GM23248 (cell line): ENCODE measurements at regions not wholly inside any gene's neighbourhood (a gene's known extent, or its start where the extent isn't known, plus 50 kb on each side); places are given as distances from the start of the nearest gene placed in this dataset.

Source experiments
- DNase-seq: peaks from one replicate; pipeline ENCODE4 v3.0.0-alpha.2; 2015
- H2AFZ ChIP-seq: fragments of 200-600 bp; sonication (generic); 2 replicates; pipeline ENCODE4 v1.6.1; 2016; ENCODE audit warnings: antibody characterized with exemption
- H3F3A ChIP-seq: fragments of 200-600 bp; sonication (generic); 2 replicates; pipeline ENCODE4 v1.6.1; 2016; ENCODE audit warnings: mild to moderate bottlenecking, antibody characterized with exemption, mixed run types; ENCODE audit not compliant: insufficient read depth
- H3K27ac ChIP-seq: fragments of 200-600 bp; sonication (generic); 2 replicates; pipeline ENCODE4 v1.5.1; 2016; ENCODE audit warnings: mild to moderate bottlenecking
- H3K27me3 ChIP-seq: fragments of 200-600 bp; sonication (generic); replicated peaks from 2 replicates; pipeline ENCODE4 v1.6.1; 2016; ENCODE audit warnings: mild to moderate bottlenecking; ENCODE audit not compliant: insufficient read depth
- H3K36me3 ChIP-seq: fragments of 200-600 bp; sonication (generic); 2 replicates; pipeline ENCODE4 v1.6.1; 2016; ENCODE audit warnings: low read depth, mild to moderate bottlenecking
- H3K4me1 ChIP-seq: fragments of 200-600 bp; sonication (generic); 2 replicates; pipeline ENCODE4 v1.6.1; 2016; ENCODE audit warnings: mild to moderate bottlenecking; ENCODE audit not compliant: insufficient read depth
- H3K4me2 ChIP-seq: fragments of 200-600 bp; sonication (generic); one replicate; pipeline ENCODE4 v1.6.1; 2016; ENCODE audit warnings: mild to moderate bottlenecking; ENCODE audit not compliant: unreplicated experiment
- H3K4me3 ChIP-seq: fragments of 200-600 bp; sonication (generic); 2 replicates; pipeline ENCODE4 v1.5.1; 2016; ENCODE audit warnings: mild to moderate bottlenecking
- H3K79me2 ChIP-seq: fragments of 200-600 bp; sonication (generic); 2 replicates; pipeline ENCODE4 v1.6.1; 2016; ENCODE audit warnings: mild to moderate bottlenecking; ENCODE audit not compliant: insufficient read depth
- H3K9ac ChIP-seq: fragments of 200-600 bp; sonication (generic); 2 replicates; pipeline ENCODE4 v1.6.1; 2016; ENCODE audit warnings: mild to moderate bottlenecking
- H3K9me2 ChIP-seq: fragments of 200-600 bp; sonication (generic); 2 replicates; pipeline ENCODE4 v1.6.1; 2016; ENCODE audit warnings: mixed run types, mild to moderate bottlenecking, moderate library complexity; ENCODE audit not compliant: insufficient read depth
- H3K9me3 ChIP-seq: fragments of 200-600 bp; sonication (generic); one replicate; pipeline ENCODE4 v1.6.1; 2017; ENCODE audit warnings: low read depth
- H4K20me1 ChIP-seq: fragments of 200-600 bp; sonication (generic); 2 replicates; pipeline ENCODE4 v1.6.0; 2016; ENCODE audit not compliant: insufficient read depth
- EZH2 ChIP-seq: fragments of 200-600 bp; sonication (generic); IDR thresholded peaks from 2 replicates; pipeline ENCODE4 v1.6.1; 2018; ENCODE audit warnings: antibody characterized with exemption, mild to moderate bottlenecking; ENCODE audit not compliant: insufficient read depth, poor library complexity, severe bottlenecking
- EZH2phosphoT487 ChIP-seq: fragments of 200-600 bp; sonication (generic); IDR thresholded peaks from 2 replicates; pipeline ENCODE4 v1.6.1; 2018; ENCODE audit warnings: antibody characterized with exemption, moderate library complexity, mild to moderate bottlenecking, low read depth; ENCODE audit not compliant: insufficient read depth
- WGBS, 2 experiments: methylation state at CpG; one replicate each; pipeline ENCODE4 v1.1.6; 2015 to 2017; ENCODE audit warnings: low lambda C conversion rate in 2 of 2, low coverage in 1 of 2; ENCODE audit errors: missing lambda C conversion rate in 2 of 2; 5-methylcytosine and 5-hydroxymethylcytosine counted together
- in situ Hi-C: fragments of 300-500 bp; cut with MboI; formaldehyde crosslinking; loops from 2 replicates; pipeline ENCODE4 v1.15.0; 2020

DNA sequence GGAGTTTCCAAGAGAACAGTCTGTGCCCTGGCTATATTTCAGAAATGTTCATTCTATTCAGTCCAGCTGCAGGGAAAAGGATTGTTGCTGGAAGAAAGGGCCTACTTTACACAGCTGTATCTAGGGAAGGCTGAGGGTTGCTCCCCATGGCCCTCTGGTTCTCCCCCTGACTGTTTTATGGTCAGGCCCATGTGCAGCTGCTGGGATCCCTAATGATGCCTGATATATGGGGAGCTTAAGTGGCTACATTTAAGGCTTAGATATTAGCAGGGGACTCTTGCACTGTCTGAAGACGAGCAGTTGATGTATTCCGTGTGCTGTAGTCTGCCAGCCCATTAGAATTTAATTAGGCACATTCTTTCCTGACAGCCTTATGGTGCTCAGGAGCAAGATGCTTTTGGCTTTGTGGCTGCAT is 72.0 kb downstream of the FAM43A start:
- peaks cover 55% of the 10 kb centered on the region for H3K27me3 ChIP-seq
- H3K4me1 ChIP-seq: no peaks in the 10 kb centered on the region
- WGBS, 2 experiments: 30 to 32% methylated on average over 2 of the region's 2 CpGs
- no peaks in the 10 kb centered on the region for H3F3A ChIP-seq
- H3K9me2 ChIP-seq: no peaks in the 10 kb centered on the region
- no peak overlapping the region for H3K9ac ChIP-seq
- H3K4me2 ChIP-seq: no peak overlapping the region
- H3K4me3 ChIP-seq: no peak overlapping the region
- no peaks in the 10 kb centered on the region for H3K79me2 ChIP-seq
- no peak for DNase-seq
- no peaks in the 10 kb centered on the region for H3K9me3 ChIP-seq
- TF ChIP-seq EZH2phosphoT487 (no peak), EZH2 (no peak)
- in situ Hi-C loops: no loop called here
- no peaks in the 10 kb centered on the region for H3K36me3 ChIP-seq
- no peak overlapping the region for H3K27ac ChIP-seq
- H4K20me1 ChIP-seq: no peaks in the 10 kb centered on the region
- H2AFZ ChIP-seq: no peak overlapping the region

DNA sequence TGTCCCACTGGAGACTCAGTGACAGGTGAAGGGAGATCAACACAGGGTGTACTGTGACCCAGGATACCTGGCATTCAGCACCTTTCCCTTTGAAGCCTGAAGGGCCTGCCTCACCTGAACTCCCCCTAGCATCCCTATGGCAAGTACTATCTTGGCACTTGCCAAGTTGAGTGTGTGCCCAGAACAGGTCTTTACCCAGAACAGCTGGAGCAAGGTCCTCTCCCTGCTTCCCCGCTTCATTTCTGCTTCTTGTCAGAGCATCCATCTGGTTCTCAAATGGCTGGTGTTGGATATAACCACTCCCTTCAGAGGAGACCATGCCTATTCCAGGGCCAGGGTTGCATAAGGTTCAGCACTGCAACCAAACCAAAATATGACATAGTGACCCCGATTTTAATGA is 73.0 kb downstream of the FAM43A start:
- Histone ChIP-seq H3K27me3 (peaks cover 57% of the 10 kb centered on the region), H3F3A (no peaks in the 10 kb centered on the region), H3K9me3 (no peaks in the 10 kb centered on the region), H4K20me1 (no peaks in the 10 kb centered on the region), H2AFZ (no peak overlapping the region), H3K9me2 (no peaks in the 10 kb centered on the region), H3K4me1 (no peaks in the 10 kb centered on the region), H3K4me3 (no peak overlapping the region), H3K4me2 (no peak overlapping the region), H3K27ac (no peak overlapping the region), H3K79me2 (no peaks in the 10 kb centered on the region), H3K36me3 (no peaks in the 10 kb centered on the region), H3K9ac (no peak overlapping the region)
- TF ChIP-seq EZH2phosphoT487 (no peak), EZH2 (no peak)
- no peak for DNase-seq
- in situ Hi-C loops: no loop called here
- WGBS, 2 experiments: 4 to 26% methylated on average over 2 of the region's 2 CpGs

DNA sequence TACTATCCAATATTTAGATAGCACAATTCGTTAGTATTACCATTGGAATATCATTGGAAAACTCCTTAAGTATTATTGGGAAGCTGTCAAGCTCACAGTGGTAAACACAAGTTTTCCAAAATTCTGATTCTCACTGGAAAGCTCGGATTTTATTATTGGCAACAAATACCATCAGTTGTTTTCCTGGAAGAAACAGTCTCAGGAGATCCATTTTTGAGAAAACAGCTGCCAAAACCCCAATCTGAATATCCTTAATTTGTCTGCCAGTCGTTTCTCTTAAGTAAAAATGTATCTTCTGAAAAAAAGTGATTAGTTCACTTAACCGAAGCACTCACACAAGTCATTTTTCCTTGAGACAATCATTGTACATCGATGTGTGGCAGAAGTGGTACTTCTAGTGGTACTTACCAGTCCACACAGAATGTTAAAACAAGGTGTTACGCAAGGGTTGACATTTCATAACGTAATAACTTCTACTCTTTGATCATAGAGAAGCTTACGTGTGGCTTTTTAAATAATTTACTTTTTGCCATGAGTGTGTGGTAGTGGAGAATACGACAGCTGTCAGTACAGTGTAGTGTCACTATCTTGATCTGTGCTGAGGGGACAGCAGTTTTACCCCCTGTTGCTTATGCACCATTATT is 74.9 kb downstream of the FAM43A start:
- 4 to 7% methylated on average over 9 of the region's 9 CpGs for WGBS, 2 experiments
- H4K20me1 ChIP-seq: no peaks in the 10 kb centered on the region
- no peak for DNase-seq
- no peaks in the 10 kb centered on the region for H3F3A ChIP-seq
- no peaks in the 10 kb centered on the region for H3K79me2 ChIP-seq
- H3K27me3 ChIP-seq: peaks cover 57% of the 10 kb centered on the region
- no peak overlapping the region for H3K4me3 ChIP-seq
- no peak overlapping the region for H3K4me2 ChIP-seq
- TF ChIP-seq EZH2: no peak
- TF ChIP-seq EZH2phosphoT487: no peak
- H3K9ac ChIP-seq: no peak overlapping the region
- H3K9me2 ChIP-seq: no peaks in the 10 kb centered on the region
- H2AFZ ChIP-seq: no peak overlapping the region
- H3K4me1 ChIP-seq: no peaks in the 10 kb centered on the region
- no peaks in the 10 kb centered on the region for H3K36me3 ChIP-seq
- no peaks in the 10 kb centered on the region for H3K9me3 ChIP-seq
- H3K27ac ChIP-seq: no peak overlapping the region
- in situ Hi-C loops: no loop called here

DNA sequence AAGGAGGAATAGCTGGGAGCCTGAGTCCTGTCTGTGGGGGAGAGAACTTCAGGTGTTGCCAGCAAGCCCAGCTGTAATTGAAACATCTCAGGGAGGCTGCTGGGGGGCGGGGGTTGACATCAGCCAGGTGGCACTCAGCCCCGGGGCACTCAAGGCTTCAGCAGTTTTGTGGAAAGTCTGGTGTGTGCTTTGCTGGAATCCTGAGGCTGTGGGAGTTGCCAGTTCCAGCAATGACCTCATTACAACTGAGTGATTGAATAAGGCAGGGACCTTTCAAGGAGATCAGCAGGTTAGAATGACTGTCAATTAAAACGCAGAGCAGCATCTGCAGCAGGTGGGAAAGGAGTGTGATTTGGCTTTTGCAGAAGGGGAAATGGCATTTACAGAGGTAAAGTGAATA is 75.7 kb downstream of the FAM43A start:
- no peak overlapping the region for H3K4me3 ChIP-seq
- TF ChIP-seq EZH2: no peak
- no peak for TF ChIP-seq EZH2phosphoT487

More for the DNA sequence above, 75.7 kb downstream of the FAM43A start:
- no peak overlapping the region for H3K4me2 ChIP-seq
- no peaks in the 10 kb centered on the region for H3K9me2 ChIP-seq
- 2 to 3% methylated on average over 3 of the region's 3 CpGs for WGBS, 2 experiments
- no peak overlapping the region for H2AFZ ChIP-seq
- no peak overlapping the region for H3K27ac ChIP-seq
- no peaks in the 10 kb centered on the region for H3K79me2 ChIP-seq
- DNase-seq: no peak
- H3K27me3 ChIP-seq: peaks cover 55% of the 10 kb centered on the region
- no peaks in the 10 kb centered on the region for H3K9me3 ChIP-seq
- no peaks in the 10 kb centered on the region for H4K20me1 ChIP-seq
- H3K4me1 ChIP-seq: no peaks in the 10 kb centered on the region
- no peak overlapping the region for H3K9ac ChIP-seq
- no peaks in the 10 kb centered on the region for H3F3A ChIP-seq
- no peaks in the 10 kb centered on the region for H3K36me3 ChIP-seq
- in situ Hi-C loops: no loop called here
